Activated CD4-positive, alpha-beta T cell treated with anti-CD3 and anti-CD28 coated beads, Interleukin-2, amount 50 U/mL, for 4 hours (primary cell): ENCODE measurements at regions not wholly inside any gene's neighbourhood (a gene's known extent, or its start where the extent isn't known, plus 50 kb on each side); places are given as distances from the start of the nearest gene placed in this dataset.

Source experiments
- DNase-seq, 2 experiments: peaks; one replicate each; pipeline ENCODE4 v3.0.0-alpha.2; 2020

GRCh38 chr15:85943151-85943550 is 136.5 kb upstream of the AGBL1 start:
- no peak for DNase-seq

- DNase-seq = no peak
Observed at GRCh38 chr15:85943791-85944190, 135.9 kb upstream of the AGBL1 start.

GRCh38 chr15:85947021-85947420 is 132.7 kb upstream of the AGBL1 start:
- no peak for DNase-seq

GRCh38 chr15:85947936-85948335 is 131.7 kb upstream of the AGBL1 start:
- no peak for DNase-seq

- no peak for DNase-seq
Observed at GRCh38 chr15:85950101-85950500, 129.6 kb upstream of the AGBL1 start.

- no peak for DNase-seq
Observed at GRCh38 chr15:85954586-85954985, 125.1 kb upstream of the AGBL1 start.

GRCh38 chr15:85955501-85956391 is 123.9 kb upstream of the AGBL1 start:
- DNase-seq = no peak

GRCh38 chr15:85956532-85957275 is 123.0 kb upstream of the AGBL1 start:
- no peak for DNase-seq

- DNase-seq = no peak
Observed at GRCh38 chr15:85959611-85960010, 120.1 kb upstream of the AGBL1 start.

GRCh38 chr15:85960381-85960780 is 119.3 kb upstream of the AGBL1 start:
- no peak for DNase-seq

- DNase-seq = no peak
Observed at GRCh38 chr15:85961821-85962220, 117.8 kb upstream of the AGBL1 start.

- no peak for DNase-seq
Observed at GRCh38 chr15:85963262-85963760, 116.4 kb upstream of the AGBL1 start.

- DNase-seq = no peak
Observed at GRCh38 chr15:85964471-85964870, 115.2 kb upstream of the AGBL1 start.

- DNase-seq = no peak
Observed at GRCh38 chr15:85967553-85967952, 112.1 kb upstream of the AGBL1 start.

- no peak for DNase-seq
Observed at GRCh38 chr15:85972805-85973540, 106.7 kb upstream of the AGBL1 start.

GRCh38 chr15:85973584-85974347 is 105.9 kb upstream of the AGBL1 start:
- no peak for DNase-seq

- DNase-seq = no peak
Observed at GRCh38 chr15:85974348-85974705, 105.3 kb upstream of the AGBL1 start.

- no peak for DNase-seq
Observed at GRCh38 chr15:85974742-85975141, 104.9 kb upstream of the AGBL1 start.

GRCh38 chr15:85976102-85976501 is 103.6 kb upstream of the AGBL1 start:
- DNase-seq = no peak

GRCh38 chr15:85976986-85977385 is 102.7 kb upstream of the AGBL1 start:
- DNase-seq = no peak

- no peak for DNase-seq
Observed at GRCh38 chr15:85977586-85977985, 102.1 kb upstream of the AGBL1 start.

- no peak for DNase-seq
Observed at GRCh38 chr15:85979929-85980328, 99.7 kb upstream of the AGBL1 start.

- DNase-seq = no peak
Observed at GRCh38 chr15:85980946-85981345, 98.7 kb upstream of the AGBL1 start.
